GM12878 (cell line): ENCODE measurements at regions not wholly inside any gene's neighbourhood (a gene's known extent, or its start where the extent isn't known, plus 50 kb on each side); places are given as distances from the start of the nearest gene placed in this dataset.

Source experiments
- FOXM1 ChIP-seq: IDR thresholded peaks from 2 replicates; pipeline ENCODE4 v1.6.1; 2012; ENCODE audit warnings: low read depth, mild to moderate bottlenecking, inconsistent platforms, low read length, moderate library complexity
- HDAC2 ChIP-seq: fragments of 200-600 bp; sonication (generic); IDR thresholded peaks from 2 replicates; pipeline ENCODE4 v1.6.1; 2017
- POLR2A ChIP-seq: IDR thresholded peaks from 2 replicates; pipeline ENCODE4 v1.6.1; 2011; ENCODE audit warnings: low read depth, mild to moderate bottlenecking, low read length
- POLR2AphosphoS5 ChIP-seq: IDR thresholded peaks from 2 replicates; pipeline ENCODE4 v1.6.1; 2011; ENCODE audit warnings: mild to moderate bottlenecking, low read length, inconsistent platforms
- RAD51 ChIP-seq: fragments of 450-650 bp; IDR thresholded peaks from 2 replicates; pipeline ENCODE4 v1.6.1; 2016; ENCODE audit warnings: moderate library complexity, mild to moderate bottlenecking, inconsistent platforms
- ZZZ3 ChIP-seq: IDR thresholded peaks from 2 replicates; pipeline ENCODE4 v1.6.1; 2011; ENCODE audit warnings: low read depth; ENCODE audit not compliant: control insufficient read depth, insufficient read length

DNA sequence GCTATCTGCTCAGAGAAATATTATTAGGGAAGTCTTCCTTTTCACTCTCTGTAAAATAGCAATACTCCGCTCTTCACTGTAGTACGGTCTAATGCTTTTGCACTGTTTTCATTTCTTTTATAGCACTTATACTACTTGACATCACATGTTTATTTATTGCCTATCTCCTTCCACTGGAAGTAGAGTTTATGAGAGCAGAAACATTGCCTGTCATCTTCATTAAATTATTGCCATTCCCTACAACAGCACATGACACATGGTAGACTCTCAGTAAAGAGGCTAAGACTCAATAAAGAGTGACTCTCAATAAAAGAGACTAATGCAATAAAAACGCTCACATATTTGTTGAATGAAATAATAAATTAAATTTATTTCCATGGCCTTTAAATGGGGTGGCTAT, 241.3 kb upstream of the MAGEC2 start:
- TF ChIP-seq FOXM1 (no peak), POLR2AphosphoS5 (no peak), RAD51 (no peak), HDAC2 (no peak), POLR2A (no peak), ZZZ3 (no peak)
